SK-N-SH treated with all-trans-retinoic acid at 6 μM for 48 hours (cell line): ENCODE measurements at regions not wholly inside any gene's neighbourhood (a gene's known extent, or its start where the extent isn't known, plus 50 kb on each side); places are given as distances from the start of the nearest gene placed in this dataset.

Source experiments
- ARNTL ChIP-seq: fragments of 450-650 bp; formaldehyde crosslinking; IDR thresholded peaks from 2 replicates; pipeline ENCODE4 v1.5.0; 2020; ENCODE audit warnings: low read depth, mild to moderate bottlenecking, moderate library complexity, borderline replicate concordance
- CREB5 ChIP-seq: fragments of 250-450 bp; sonication (Bioruptor Pico); IDR thresholded peaks from 2 replicates; pipeline ENCODE4 v1.5.1; 2020; ENCODE audit warnings: low read depth, mild to moderate bottlenecking, moderate library complexity
- CSDC2 ChIP-seq: fragments of 250-450 bp; sonication (Bioruptor Pico); IDR thresholded peaks from 2 replicates; pipeline ENCODE4 v1.5.0; 2020; ENCODE audit warnings: mild to moderate bottlenecking, moderate library complexity
- GLIS3 ChIP-seq: fragments of 250-450 bp; sonication (Bioruptor Pico); IDR thresholded peaks from 2 replicates; pipeline ENCODE4 v1.5.0; 2020; ENCODE audit warnings: mild to moderate bottlenecking, moderate library complexity
- ISL1 ChIP-seq: fragments of 250-450 bp; sonication (Bioruptor Pico); IDR thresholded peaks from 2 replicates; pipeline ENCODE4 v2.1.2; 2022; ENCODE audit warnings: mild to moderate bottlenecking, moderate library complexity
- PATZ1 ChIP-seq: fragments of 250-450 bp; sonication (Bioruptor Pico); IDR thresholded peaks from 2 replicates; pipeline ENCODE4 v1.8.0; 2020; ENCODE audit warnings: mild to moderate bottlenecking, moderate library complexity, borderline replicate concordance
- RARB ChIP-seq: fragments of 250-450 bp; sonication (Bioruptor Pico); IDR thresholded peaks from 2 replicates; pipeline ENCODE4 v1.8.0; 2021; ENCODE audit warnings: mild to moderate bottlenecking, moderate library complexity
- SNAI2 ChIP-seq: fragments of 250-450 bp; sonication (Bioruptor Pico); IDR thresholded peaks from 2 replicates; pipeline ENCODE4 v1.5.0; 2020; ENCODE audit warnings: mild to moderate bottlenecking, moderate library complexity
- TSHZ2 ChIP-seq: fragments of 250-450 bp; sonication (Bioruptor Pico); IDR thresholded peaks from 2 replicates; pipeline ENCODE4 v1.5.0; 2020; ENCODE audit warnings: mild to moderate bottlenecking, moderate library complexity
- ZC3H10 ChIP-seq: fragments of 250-450 bp; sonication (Bioruptor Pico); IDR thresholded peaks from 2 replicates; pipeline ENCODE4 v1.5.1; 2021; ENCODE audit warnings: mild to moderate bottlenecking, moderate library complexity
- ZFP3 ChIP-seq: fragments of 250-450 bp; sonication (Bioruptor Pico); IDR thresholded peaks from 2 replicates; pipeline ENCODE4 v1.5.0; 2020; ENCODE audit warnings: mild to moderate bottlenecking, moderate library complexity
- ZFP30 ChIP-seq: fragments of 450-650 bp; formaldehyde crosslinking; IDR thresholded peaks from 2 replicates; pipeline ENCODE4 v1.5.0; 2022; ENCODE audit warnings: mild to moderate bottlenecking, moderate library complexity
- ZNF565 ChIP-seq: fragments of 450-650 bp; formaldehyde crosslinking; conservative IDR thresholded peaks from 2 replicates; pipeline ENCODE4 v1.5.0; 2020; ENCODE audit warnings: low read depth, mild to moderate bottlenecking, moderate library complexity
- ZNF8 ChIP-seq: fragments of 450-650 bp; formaldehyde crosslinking; IDR thresholded peaks from 2 replicates; pipeline ENCODE4 v1.5.0; 2020; ENCODE audit warnings: mild to moderate bottlenecking, moderate library complexity

- TF ChIP-seq SNAI2 (CRISPR knock-in tag) (no peak), ZC3H10 (no peak), PATZ1 (no peak), CSDC2 (CRISPR knock-in tag) (no peak), CREB5 (CRISPR knock-in tag) (no peak), GLIS3 (CRISPR knock-in tag) (no peak), TSHZ2 (CRISPR knock-in tag) (no peak), RARB (CRISPR knock-in tag) (no peak), ZNF565 (no peak), ZNF8 (CRISPR knock-in tag) (no peak), ARNTL (no peak), ZFP30 (CRISPR knock-in tag) (no peak), ZFP3 (no peak), ISL1 (no peak)
Measured at GRCh38 chr10:23793577-23793976, 354.7 kb downstream of the OTUD1 start.
